G401.6 (cell line): ENCODE measurements at regions not wholly inside any gene's neighbourhood (a gene's known extent, or its start where the extent isn't known, plus 50 kb on each side); places are given as distances from the start of the nearest gene placed in this dataset.
"Not testable (repeated sequence)": the region's sequence is repeated elsewhere in the genome, so short reads cannot be mapped to it uniquely, and the experiment has no call there.

Experiments
- FAIRE-seq: peaks from 2 replicates; lab custom pipeline; 2012; peaks lifted over from hg19 to GRCh38; lab: Jason Lieb, UNC

- FAIRE-seq: no peak
Observed at GRCh38 chr2:176934131-176934530, 278.5 kb upstream of the HNRNPA3 start.

DNA sequence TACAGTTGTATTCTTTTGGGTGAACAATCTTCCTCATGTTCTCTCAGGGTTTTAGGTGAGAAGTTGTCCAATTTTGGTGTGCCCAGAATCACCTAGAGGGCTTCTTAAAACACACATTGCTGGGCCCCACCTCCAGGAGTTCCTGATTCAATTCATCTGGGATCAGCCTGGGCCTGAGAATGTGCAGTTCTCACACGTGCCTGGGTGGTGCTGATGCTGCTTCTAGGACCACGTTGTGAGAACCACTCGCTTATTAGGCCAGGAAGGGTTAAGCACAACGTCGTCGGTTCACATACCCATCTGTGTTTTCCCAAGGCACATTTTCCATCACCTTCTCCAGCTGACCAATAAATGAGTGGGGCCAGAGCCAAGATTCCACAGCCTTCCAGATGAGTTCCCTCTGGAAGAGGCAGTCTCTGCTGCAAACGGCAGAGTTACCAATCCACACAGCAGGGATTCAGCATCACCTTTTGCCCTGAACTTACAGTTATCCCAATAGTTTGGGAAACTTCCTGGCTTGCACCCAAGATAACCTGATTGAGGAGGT, 277.7 kb upstream of the HNRNPA3 start:
- FAIRE-seq: no peak

DNA sequence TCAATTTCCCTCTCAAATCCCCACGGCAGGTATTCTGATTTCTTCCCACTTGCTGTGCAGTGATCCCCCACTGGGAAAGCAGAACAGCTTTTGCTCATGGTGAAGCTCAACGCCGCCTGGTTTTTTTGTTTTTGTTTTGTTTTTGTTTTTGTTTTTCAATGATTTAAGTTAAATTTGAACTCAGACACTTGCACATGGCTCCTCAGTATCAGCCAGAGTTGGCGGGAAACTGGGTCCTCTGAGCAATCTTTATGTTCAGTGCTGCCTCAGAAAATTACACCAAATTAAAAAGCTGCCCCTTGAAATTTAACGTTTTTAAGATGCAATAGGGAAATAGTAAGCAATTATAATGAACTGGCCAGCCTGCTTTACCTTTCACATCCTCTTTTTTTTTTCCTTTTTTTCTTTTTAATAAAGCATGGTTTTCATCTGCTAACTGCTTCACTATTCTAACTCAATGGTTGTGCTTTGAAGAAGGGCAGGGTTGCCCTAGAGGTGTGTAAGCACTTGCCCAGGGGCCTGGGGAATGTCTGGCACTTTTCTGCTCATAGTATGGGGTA, 277.0 kb upstream of the HNRNPA3 start:
- FAIRE-seq: no peak

- FAIRE-seq: no peak
Observed at GRCh38 chr2:176936410-176936809, 276.2 kb upstream of the HNRNPA3 start.

DNA sequence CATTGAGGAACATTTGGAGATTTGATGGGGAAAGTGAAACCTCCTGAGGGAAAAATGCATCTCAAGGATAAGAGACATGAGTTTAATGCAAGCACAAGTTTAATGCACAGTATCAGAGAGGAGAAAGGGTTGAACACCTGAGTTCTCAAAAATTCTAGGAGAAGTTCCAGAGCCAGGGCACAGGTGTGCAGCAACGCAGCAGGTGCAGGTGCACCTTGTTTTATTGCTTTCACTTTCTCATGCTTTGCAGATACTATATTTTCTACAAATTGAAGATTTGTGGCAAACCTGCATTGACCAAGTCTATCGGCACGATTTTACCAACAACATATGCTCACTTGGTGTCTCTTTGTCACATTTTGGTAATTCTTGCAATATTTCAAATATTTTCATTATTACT, 267.6 kb upstream of the HNRNPA3 start:
- FAIRE-seq: no peak

DNA sequence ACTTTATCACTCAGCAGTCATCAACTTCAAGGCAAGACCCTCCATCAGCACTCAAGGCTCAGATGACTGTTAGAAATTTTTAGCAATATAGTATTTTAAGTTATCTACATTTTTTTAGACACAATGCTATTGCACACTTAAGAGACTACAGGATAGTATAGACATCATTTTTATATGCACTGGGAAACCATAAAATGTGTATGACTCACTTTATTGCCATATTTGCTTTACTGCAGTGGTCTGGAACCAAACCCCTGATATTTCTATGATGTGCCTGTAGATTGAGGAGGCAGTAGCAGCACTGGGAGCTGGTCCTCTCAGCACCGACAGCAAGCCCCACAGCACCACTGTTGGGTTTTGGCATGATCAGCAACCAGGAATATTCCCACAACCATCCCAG, 264.8 kb upstream of the HNRNPA3 start:
- no peak for FAIRE-seq

DNA sequence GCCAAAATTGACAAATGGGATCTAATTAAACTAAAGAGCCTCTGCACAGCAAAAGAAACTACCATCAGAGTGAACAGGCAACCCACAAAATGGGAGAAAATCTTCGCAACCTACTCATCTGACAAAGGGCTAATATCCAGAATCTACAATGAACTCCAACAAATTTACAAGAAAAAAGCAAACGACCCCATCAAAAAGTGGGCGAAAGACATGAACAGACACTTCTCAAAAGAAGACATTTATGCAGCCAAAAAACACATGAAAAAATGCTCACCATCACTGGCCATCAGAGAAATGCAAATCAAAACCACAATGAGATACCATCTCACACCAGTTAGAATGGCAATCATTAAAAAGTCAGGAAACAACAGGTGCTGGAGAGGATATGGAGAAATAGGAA, 261.4 kb upstream of the HNRNPA3 start:
- FAIRE-seq: not testable (repeated sequence)

- FAIRE-seq: no peak
Observed at GRCh38 chr2:176956791-176957190, 255.8 kb upstream of the HNRNPA3 start.

GRCh38 chr2:176959614-176960013, 253.0 kb upstream of the HNRNPA3 start:
- FAIRE-seq: no peak

GRCh38 chr2:176960061-176960460, 252.5 kb upstream of the HNRNPA3 start:
- no peak for FAIRE-seq

GRCh38 chr2:176960736-176961520, 251.7 kb upstream of the HNRNPA3 start:
- FAIRE-seq: no peak

DNA sequence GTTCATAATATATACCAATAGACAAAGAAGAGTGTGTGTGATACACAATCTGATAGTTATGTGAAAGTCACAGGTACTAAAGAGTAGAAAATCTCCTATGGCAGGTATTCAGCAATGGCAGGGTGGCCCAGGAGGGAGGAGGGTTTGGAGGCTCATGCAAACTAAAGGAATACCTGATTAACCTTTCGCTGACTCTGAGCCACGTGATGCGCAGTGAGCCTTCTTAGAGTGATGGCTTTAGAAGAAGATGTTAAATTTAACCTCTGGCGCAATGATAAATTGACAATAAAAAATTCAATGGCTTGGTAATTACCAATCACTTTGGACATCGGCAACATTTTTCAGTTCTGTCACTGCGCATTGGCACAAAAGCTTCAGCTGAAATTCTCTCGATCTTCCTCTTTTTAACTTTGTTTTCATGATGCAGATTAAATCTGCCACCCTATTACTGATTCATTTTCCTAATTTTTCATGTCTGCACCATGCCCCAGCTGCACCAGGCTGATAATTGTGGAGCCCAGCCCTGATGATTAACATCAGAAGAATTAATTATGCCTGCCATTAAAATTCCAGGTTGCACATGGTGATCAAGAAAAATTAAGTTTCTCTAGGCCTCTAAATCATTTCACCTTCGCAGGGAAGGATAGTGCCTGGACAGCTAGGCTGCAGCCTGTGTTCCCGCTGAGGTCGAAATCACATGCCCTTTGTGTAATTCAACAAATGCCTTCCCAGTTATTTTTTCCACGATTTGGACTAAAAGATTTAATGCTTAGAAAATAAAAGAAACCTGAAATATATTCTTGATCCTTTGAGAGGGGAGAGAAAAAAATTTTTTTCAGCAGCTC, 250.6 kb upstream of the HNRNPA3 start:
- FAIRE-seq: no peak

- FAIRE-seq: no peak
Observed at GRCh38 chr2:176963568-176964287, 248.9 kb upstream of the HNRNPA3 start.

GRCh38 chr2:176967911-176968450, 244.6 kb upstream of the HNRNPA3 start:
- no peak for FAIRE-seq

GRCh38 chr2:176969642-176970359, 242.8 kb upstream of the HNRNPA3 start:
- FAIRE-seq: no peak

- no peak for FAIRE-seq
Observed at GRCh38 chr2:176976736-176977685, 235.6 kb upstream of the HNRNPA3 start.

DNA sequence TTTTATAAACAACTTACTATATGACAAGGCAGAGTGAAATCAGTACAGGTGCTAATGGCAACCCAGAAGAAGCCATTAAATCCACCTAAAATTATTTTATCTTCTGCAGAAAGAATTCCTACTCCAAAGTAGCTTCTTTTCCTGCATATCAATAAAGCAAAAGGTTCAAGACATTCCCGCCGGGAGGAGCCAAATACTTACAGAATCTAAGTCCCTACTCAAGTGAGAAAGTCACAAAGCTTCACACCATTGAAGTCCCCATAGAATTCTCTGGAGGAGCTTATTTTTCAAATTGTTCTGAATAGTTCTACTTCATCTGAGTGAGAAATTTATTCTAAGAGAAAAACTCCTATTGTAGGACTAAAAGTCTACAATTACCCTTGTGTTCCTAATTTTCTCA, 233.7 kb upstream of the HNRNPA3 start:
- no peak for FAIRE-seq

DNA sequence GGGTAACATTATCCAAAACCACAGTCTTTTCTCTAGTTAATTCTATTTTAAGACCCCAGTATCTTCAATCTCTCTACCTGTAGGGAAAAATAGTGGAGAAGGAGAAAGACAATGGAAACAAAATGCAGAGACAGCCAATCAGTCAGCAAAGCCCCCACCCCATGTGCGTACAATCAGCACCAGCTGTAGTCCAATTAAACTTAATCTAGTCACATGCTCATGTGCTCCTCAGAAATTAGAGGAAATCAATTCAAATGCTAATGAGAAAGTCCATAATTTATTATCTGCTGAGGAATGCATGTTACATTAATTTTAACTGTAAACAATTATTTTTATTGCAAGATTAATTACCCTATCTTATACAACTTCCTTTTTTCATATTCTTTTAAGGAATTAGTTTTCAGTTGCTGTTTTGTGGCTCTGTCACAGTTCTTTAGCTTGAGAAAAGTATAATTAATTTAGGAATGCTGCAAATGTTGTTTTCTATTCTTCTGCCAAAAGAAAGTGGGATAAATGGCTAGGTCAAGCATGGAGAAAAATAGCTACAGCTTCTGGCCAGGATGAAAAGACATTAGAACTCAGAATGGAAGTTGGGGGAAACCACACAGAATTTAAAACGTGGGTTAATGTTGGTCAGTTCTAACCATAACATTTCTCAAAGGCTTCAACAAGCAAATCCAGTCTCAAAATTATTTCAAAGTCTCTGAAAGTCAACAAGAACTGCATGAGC, 232.4 kb upstream of the HNRNPA3 start:
- FAIRE-seq: no peak

DNA sequence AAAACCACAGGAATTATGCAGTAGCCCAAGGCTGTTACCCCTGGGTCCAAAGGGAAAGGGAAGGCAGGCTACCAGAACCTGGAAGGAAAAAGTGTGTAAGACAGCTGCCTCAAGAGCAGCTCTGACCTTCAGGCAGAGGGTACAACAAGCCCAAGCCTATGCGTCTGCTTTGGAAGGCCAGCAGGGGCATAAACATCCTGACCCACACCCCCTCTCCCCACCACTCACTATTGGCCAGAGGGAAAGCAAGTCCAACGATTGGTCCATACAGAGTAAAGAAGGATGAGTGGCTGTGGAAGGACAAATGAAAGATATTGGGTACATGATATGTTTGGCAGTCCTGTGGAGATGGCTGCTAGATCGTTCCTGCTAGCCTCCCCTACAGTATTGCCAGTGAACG, 227.6 kb upstream of the HNRNPA3 start:
- FAIRE-seq: no peak
